NCI-H1694 treated with DMSO at 0.1 percent for 48 hours (cell line): ENCODE measurements at regions not wholly inside any gene's neighbourhood (a gene's known extent, or its start where the extent isn't known, plus 50 kb on each side); places are given as distances from the start of the nearest gene placed in this dataset.

Experiments
- DNase-seq: peaks from one replicate; lab custom pipeline; 2025; lab: John Stamatoyannopoulos, UW

GRCh38 chr4:54915276-54915675, 210.1 kb downstream of the KDR start:
- no peak for DNase-seq

GRCh38 chr4:54914781-54915180, 210.6 kb downstream of the KDR start:
- no peak for DNase-seq

GRCh38 chr4:54913751-54914526, 211.5 kb downstream of the KDR start:
- DNase-seq = no peak

GRCh38 chr4:54912155-54912554, 213.2 kb downstream of the KDR start:
- DNase-seq = no peak

GRCh38 chr4:54909961-54910360, 215.4 kb downstream of the KDR start:
- no peak for DNase-seq

GRCh38 chr4:54908763-54909162, 216.6 kb downstream of the KDR start:
- DNase-seq = no peak

- no peak for DNase-seq
Measured at GRCh38 chr4:54904953-54905352, 220.4 kb downstream of the KDR start.

GRCh38 chr4:54902976-54903375, 222.4 kb downstream of the KDR start:
- no peak for DNase-seq

GRCh38 chr4:54902271-54902670, 223.1 kb downstream of the KDR start:
- DNase-seq = no peak

- DNase-seq = no peak
Measured at GRCh38 chr4:54901202-54901601, 224.2 kb downstream of the KDR start.

- no peak for DNase-seq
Measured at GRCh38 chr4:54898656-54899340, 226.6 kb downstream of the KDR start.

GRCh38 chr4:54898056-54898562, 227.3 kb downstream of the KDR start:
- no peak for DNase-seq

- no peak for DNase-seq
Measured at GRCh38 chr4:54897590-54897989, 227.8 kb downstream of the KDR start.

- DNase-seq = no peak
Measured at GRCh38 chr4:54882616-54883015, 224.9 kb downstream of the KIT start.

- no peak for DNase-seq
Measured at GRCh38 chr4:54879576-54879975, 221.8 kb downstream of the KIT start.

- DNase-seq = no peak
Measured at GRCh38 chr4:54877006-54877405, 219.2 kb downstream of the KIT start.

GRCh38 chr4:54872261-54872660, 214.5 kb downstream of the KIT start:
- DNase-seq = no peak

GRCh38 chr4:54863571-54864255, 206.0 kb downstream of the KIT start:
- DNase-seq = no peak

GRCh38 chr4:54861201-54861600, 203.4 kb downstream of the KIT start:
- no peak for DNase-seq

GRCh38 chr4:54855191-54855854, 197.6 kb downstream of the KIT start:
- DNase-seq = no peak

- no peak for DNase-seq
Measured at GRCh38 chr4:54852602-54853001, 194.8 kb downstream of the KIT start.

GRCh38 chr4:54852054-54852453, 194.3 kb downstream of the KIT start:
- DNase-seq = no peak
